Fibroblast of villous mesenchyme (primary cell): ENCODE measurements at regions not wholly inside any gene's neighbourhood (a gene's known extent, or its start where the extent isn't known, plus 50 kb on each side); places are given as distances from the start of the nearest gene placed in this dataset.

Experiments
- DNase-seq: peaks from one replicate; pipeline ENCODE4 v3.0.0-alpha.2; 2010; ENCODE audit warnings: low read depth
- H3K4me3 ChIP-seq: 2 replicates; pipeline ENCODE4 v1.5.1; 2011; ENCODE audit warnings: low read depth, mild to moderate bottlenecking, low read length
- CTCF ChIP-seq: IDR thresholded peaks from 2 replicates; pipeline ENCODE4 v1.5.1; 2012; ENCODE audit warnings: low read depth, mild to moderate bottlenecking, low read length; ENCODE audit not compliant: insufficient read depth

DNA sequence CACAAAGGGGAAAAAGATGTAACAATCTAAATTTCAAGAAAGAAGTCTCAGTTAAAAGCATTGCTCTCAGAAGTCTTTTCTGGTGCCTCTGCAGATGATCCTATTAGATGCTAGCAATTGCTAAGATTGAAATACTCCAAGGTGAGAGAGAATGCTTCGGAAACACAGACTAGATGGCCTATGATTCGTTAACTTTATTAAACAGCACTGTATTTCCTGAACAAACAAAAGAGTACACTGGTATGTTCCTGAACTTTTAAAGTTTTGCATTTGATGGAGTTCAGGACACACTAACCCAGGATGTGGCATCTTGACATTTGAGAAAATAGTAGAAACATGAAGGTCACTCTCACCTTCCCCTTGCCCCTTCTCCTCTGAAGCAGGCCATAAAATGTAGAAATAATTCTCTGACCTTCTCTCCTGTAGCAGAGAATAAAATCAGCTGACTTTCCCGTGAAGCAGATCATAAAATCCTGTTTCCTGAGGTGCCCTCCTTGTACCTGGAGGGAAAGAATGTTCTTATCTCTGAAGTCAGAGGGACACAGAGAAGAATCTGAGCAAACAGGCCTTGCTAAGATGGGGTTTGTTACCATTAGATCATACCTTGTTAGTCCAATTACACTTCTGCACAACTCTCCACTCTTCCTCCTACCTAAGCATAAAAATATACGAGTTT lies 142.9 kb upstream of the USP25 start:
- no peak for DNase-seq
- no peak for TF ChIP-seq CTCF
- H3K4me3 ChIP-seq, result no peak overlapping the region

DNA sequence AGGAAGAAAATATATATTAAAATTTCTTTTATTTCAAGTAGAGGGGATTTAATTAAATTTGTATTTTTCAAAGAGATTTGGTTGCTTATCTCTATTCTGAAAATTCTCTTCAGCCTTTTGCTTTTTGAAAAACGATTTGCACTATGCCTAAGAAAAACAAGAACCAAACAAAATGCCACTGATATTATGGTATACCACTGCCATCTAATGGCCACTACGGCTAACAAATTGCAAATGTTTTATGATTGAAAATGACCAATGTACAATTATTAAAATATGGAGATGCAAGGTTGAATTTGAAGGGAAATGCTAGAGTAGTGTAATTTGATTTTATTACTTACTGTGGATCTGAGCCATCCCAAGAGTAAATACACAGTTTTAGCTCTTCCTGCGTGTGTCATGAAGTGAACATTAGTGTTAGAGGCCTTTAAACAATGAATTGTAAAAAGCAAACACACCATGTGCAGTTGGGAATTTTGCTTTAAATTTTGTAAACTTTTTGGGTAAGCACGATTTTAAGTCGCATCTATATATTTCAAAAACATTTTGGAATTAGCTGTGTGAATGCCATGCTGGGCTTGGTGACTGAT lies 137.4 kb upstream of the USP25 start:
- no peak overlapping the region for H3K4me3 ChIP-seq
- peak; percentile 54 for TF ChIP-seq CTCF
- DNase-seq, result peak; percentile 53

DNA sequence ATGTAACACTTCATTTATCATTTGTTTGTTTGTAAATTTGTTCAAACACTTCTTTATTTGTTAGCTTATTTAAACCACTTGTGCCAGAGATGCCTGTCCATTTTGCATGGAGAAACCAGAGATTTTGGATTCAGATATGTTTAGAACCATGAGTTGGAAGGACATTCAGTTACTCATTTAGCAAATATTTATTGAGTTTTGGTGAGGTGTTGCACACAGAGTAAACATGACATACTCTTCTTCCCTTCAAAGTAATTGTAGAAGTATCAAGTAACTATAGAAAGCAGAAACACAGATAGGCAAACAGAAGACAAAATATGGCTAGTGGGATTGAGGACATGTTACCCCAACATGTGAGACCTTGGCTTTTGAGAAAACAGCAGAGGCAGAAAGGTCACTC lies 136.8 kb upstream of the USP25 start:
- H3K4me3 ChIP-seq, result no peak overlapping the region
- DNase-seq, result no peak
- TF ChIP-seq CTCF, result no peak

- DNase-seq, result no peak
- TF ChIP-seq CTCF, result no peak
- no peak overlapping the region for H3K4me3 ChIP-seq
These were observed 128.4 kb upstream of the USP25 start for GRCh38 chr21:15601390-15601789.

DNA sequence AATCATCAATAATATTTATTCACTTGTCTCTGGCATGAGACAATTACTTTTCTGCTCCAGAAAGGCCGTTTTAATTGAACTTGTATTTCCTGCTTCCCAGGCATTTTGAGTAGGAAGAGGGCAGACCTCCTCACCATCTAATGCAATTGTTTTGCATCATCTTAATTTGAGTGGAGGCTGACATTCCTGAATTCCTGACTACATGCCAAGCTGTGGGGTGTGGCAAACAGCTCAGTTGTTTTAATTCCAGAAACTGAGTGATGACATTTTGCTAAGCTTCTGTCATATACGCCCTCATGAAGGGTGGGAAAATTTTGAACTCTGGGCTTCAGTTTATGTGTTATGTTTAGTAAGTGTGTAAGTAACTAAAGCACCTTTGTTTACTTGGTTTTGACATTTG lies 125.4 kb upstream of the USP25 start:
- no peak for TF ChIP-seq CTCF
- no peak overlapping the region for H3K4me3 ChIP-seq
- DNase-seq, result peak; percentile 71

GRCh38 chr21:15614766-15615165 lies 115.0 kb upstream of the USP25 start:
- no peak for TF ChIP-seq CTCF
- no peak for DNase-seq

GRCh38 chr21:15616864-15617574 lies 112.8 kb upstream of the USP25 start:
- no peak overlapping the region for H3K4me3 ChIP-seq
- DNase-seq, result peak; percentile 34
- TF ChIP-seq CTCF, result no peak

More at GRCh38 chr21:15614766-15615165, 115.0 kb upstream of the USP25 start:
- no peak overlapping the region for H3K4me3 ChIP-seq
